RCC 7860 (cell line): ENCODE measurements at regions not wholly inside any gene's neighbourhood (a gene's known extent, or its start where the extent isn't known, plus 50 kb on each side); places are given as distances from the start of the nearest gene placed in this dataset.
"Not testable (repeated sequence)": the region's sequence is repeated elsewhere in the genome, so short reads cannot be mapped to it uniquely, and the experiment has no call there.

Experiments
- DNase-seq: peaks from one replicate; pipeline ENCODE4 v3.0.0-alpha.2; 2015; ENCODE audit warnings: low spot score
- FAIRE-seq: peaks from 2 replicates; lab custom pipeline; 2012; peaks lifted over from hg19 to GRCh38; lab: Jason Lieb, UNC

DNA sequence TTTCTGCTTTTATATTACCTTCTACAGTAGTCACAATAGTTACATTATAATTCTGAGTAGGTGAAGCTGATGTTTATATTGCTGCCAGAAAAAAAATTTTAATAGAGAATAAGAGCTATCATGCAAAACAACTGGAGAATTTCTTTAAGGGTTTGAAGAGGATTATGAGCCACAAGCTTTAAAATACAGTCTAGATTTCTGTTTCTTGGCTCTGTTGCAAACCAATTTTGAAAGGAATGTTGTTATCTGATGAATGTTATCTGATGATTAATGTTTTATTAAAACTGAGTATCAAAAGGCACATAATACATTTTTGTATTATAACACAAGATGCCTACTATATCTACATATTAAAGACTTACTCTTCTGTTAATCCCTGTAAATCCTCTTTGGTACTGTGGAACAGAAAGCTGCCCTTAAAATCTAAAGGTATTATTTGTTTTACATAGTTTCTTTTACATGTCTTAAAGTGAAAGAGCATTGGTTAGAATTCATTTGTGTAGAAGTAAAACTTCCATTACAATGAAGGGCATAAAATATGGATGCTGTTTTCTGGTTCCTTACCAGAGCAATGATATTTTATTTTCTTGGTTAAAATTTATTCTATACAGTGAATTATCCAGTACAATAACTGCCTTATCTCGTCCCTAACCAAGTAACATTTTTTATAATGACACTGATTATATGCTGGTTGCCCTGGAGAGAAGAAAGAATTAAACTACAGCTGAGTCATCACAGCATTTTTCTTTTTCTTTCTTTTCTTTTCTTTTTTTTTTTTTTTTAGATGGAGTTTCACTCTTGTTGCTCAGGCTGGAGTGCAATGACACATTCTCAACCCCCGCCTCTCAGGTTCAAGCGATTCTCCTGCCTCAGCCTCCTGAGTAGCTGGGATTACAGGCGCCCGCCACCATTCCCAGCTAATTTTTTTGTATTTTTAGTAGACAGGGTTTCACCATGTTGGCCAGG lies 205.7 kb downstream of the TANC2 start:
- peak; percentile 74 for FAIRE-seq

DNA sequence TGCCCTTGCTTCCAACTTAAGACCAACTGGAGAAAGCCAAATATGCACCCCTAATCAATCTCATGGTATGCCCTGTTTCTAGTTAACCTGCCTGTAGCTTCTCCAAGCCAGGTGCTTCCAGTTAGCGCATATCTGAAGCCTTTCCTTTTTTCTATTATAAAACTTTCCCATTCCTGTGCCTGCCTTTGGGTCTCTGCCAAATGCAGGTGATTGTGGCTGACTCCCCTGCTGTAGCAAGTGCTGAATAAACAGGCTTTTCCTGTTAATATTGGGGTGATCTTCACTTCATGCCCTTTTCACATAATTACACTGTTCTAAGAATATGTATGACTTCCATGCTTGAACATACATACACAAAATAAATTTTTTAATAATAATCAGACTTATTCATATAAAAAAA lies 207.4 kb downstream of the TANC2 start:
- no peak for DNase-seq
- no peak for FAIRE-seq

More for the DNA sequence above, 205.7 kb downstream of the TANC2 start:
- DNase-seq = peak; percentile 41

- FAIRE-seq = no peak
- DNase-seq = no peak
These were observed 207.9 kb downstream of the TANC2 start for GRCh38 chr17:63173903-63174302.

- FAIRE-seq = no peak
These were observed 212.5 kb downstream of the TANC2 start for GRCh38 chr17:63178530-63178929.

DNA sequence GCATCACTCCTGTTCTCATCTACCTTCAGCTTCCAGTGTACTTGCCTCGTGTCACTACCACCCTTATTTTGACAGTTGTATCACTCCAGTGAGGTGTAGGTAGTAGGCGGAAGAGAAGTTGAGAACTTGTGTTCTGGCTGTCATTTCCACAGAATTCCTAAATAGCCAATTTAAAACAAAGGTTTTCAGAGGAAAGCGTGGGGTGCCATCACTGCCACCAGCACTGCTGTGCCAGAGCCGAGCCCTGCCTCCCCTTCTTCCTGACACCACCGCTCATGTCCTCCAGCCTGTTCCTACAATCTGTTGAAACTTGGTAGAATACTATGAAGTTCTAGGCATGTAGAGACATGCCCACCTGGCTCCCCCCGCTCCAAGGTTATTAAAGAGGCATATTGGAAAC lies 215.8 kb downstream of the TANC2 start:
- DNase-seq (no peak), FAIRE-seq (no peak)

More at GRCh38 chr17:63178530-63178929, 212.5 kb downstream of the TANC2 start:
- DNase-seq = no peak

GRCh38 chr17:63185420-63185819 lies 219.4 kb downstream of the TANC2 start:
- no peak for FAIRE-seq
- no peak for DNase-seq

GRCh38 chr17:63189082-63189481 lies 223.0 kb downstream of the TANC2 start:
- FAIRE-seq = peak; percentile 46
- DNase-seq = peak; percentile 17

- DNase-seq (no peak), FAIRE-seq (no peak)
These were observed 223.9 kb downstream of the TANC2 start for GRCh38 chr17:63189930-63190329.

GRCh38 chr17:63190821-63191370 lies 224.9 kb downstream of the TANC2 start:
- FAIRE-seq (no peak), DNase-seq (no peak)

DNA sequence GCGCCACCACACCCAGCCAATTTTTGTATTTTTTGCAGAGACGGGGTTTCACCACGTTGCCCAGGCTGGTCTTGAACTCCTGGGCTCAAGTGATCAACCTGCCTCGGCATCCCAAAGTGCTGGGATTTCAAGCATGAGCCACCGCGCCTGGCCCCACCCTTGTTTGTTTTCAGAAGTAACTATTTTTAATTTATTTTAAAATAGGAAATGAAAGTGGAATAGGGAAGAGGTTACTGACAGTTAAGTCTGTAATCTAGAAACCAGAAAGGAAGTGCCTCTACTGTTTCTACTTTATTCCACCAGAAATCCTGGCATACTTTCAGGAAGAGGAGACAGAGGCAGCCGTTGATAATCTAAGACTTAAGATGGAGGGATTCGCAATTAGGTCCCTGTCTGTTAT lies 225.6 kb downstream of the TANC2 start:
- DNase-seq (no peak), FAIRE-seq (no peak)

GRCh38 chr17:63193827-63194226 lies 227.8 kb downstream of the TANC2 start:
- FAIRE-seq (no peak), DNase-seq (no peak)

- FAIRE-seq = no peak
- DNase-seq = no peak
These were observed 230.8 kb downstream of the TANC2 start for GRCh38 chr17:63196772-63197335.

DNA sequence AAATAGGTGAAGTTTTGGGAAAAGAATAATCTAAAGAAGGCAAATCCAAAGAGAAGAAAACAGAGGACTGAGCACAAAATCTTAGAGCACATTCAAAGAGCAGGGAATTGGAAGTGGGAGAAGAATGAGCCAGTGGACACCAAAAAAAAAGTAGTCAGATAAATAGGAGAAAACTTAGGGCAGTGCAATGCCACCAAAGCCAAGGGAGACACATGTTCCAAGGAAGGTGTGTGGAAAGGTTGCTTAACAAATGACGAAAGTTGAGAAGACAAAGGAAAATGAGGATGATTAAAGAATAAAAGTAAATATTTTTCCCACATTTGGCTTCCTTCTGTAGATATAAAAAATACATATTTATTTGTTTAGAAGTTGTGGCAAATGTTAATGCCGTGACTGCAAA lies 237.6 kb downstream of the TANC2 start:
- FAIRE-seq (no peak), DNase-seq (no peak)

- FAIRE-seq (no peak), DNase-seq (no peak)
These were observed 224.2 kb downstream of the CYB561 start for GRCh38 chr17:63221939-63222338.

- DNase-seq (no peak), FAIRE-seq (no peak)
These were observed 223.5 kb downstream of the CYB561 start for GRCh38 chr17:63222655-63223054.

DNA sequence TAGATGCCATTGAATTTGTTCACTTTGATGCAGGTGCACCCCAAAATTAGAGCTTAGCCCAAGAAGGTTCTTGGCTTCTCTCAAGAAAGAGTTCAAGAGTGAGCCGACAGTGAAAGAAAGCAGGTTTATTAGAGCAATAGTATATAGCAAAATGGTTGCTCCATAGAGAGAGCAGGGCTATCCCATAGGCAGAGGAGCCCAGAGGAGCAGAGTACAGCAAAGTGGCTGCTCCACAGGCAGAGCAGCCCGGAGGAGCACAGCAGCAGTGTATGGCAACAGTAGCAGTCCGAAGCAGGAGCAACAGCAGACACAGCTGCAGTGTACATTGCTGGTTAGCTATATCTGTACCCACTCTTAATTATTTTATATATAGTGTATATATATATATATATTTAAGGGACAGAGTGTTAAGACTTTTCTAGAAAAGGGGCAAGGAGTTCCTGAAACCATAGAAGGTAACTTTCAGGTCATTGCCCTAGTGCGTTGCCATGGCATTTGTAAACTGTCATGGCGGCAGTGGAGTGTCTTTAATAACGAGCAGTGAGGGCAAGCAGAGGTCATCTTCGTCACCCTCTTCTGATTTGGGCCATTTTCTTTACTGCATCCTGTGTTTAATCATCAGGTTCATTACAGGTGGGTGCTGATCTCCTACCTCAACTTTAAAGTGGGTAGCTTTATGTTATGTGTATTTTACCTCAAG lies 222.7 kb downstream of the CYB561 start:
- FAIRE-seq (no peak), DNase-seq (no peak)

GRCh38 chr17:63224644-63225043 lies 221.5 kb downstream of the CYB561 start:
- DNase-seq (no peak), FAIRE-seq (no peak)

GRCh38 chr17:63226720-63227119 lies 219.4 kb downstream of the CYB561 start:
- DNase-seq, FAIRE-seq: not testable (repeated sequence)

- not testable (repeated sequence) for DNase-seq, FAIRE-seq
These were observed 215.0 kb downstream of the CYB561 start for GRCh38 chr17:63231015-63231620.

DNA sequence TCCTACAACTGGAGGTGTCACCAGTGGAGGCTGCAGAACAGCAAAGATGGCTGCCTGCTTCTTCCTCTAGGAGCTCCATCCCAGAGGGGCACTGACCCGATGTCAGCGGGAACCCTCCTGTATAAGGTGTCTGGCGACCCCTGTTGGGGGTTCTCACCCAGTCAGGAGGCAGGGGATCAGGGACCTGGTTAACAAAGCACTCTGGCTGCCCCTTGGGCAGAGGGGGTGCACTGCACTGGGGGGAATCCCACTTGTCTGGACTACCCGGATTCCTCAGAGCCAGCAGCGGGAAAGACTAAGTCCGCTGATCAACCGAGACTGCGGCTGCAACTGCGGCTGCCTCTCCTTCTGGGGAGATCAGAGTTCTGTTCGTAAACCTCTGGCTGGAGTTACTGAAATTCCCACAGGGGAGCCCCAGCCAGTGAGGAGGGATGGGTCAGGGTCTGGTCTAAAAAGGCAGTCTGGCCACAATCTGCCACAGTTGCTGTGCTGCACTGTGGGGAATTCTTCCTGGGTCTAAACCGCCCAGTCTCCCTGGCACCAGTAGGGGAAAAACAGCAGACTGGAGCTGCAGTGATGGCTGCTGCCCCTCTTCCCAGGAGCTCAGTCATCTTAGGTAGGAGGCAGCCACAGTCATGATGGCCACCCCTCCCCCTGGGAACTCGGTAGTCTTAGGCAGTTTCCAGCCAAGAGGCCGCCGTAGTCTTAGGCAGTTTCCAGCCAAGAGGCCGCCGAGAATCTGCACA lies 213.4 kb downstream of the CYB561 start:
- DNase-seq (no peak), FAIRE-seq (no peak)
